GM12878 (cell line): ENCODE measurements at regions not wholly inside any gene's neighbourhood (a gene's known extent, or its start where the extent isn't known, plus 50 kb on each side); places are given as distances from the start of the nearest gene placed in this dataset.

Experiments used
- ATAC-seq: fragments of 200-7000 bp; cut with Tn5 transposase; 3 replicates; pipeline ENCODE4 v1.9.1; 2020; ENCODE audit warnings: mild to moderate bottlenecking, moderate library complexity
- BruUV-seq: library from RNA; stranded (reverse); fragments of 400-500 nt; replicated peaks from 2 replicates; lab custom pipeline; 2021; lab: Mats Ljungman, UMichigan
- CTCF ChIA-PET: fragments of 300-600 bp; sonication (Branson Sonifier 250); formaldehyde crosslinking; extraction: SDS; loops from one replicate; lab custom pipeline; 2021; ENCODE audit warnings: inconsistent platforms; lab: Yijun Ruan, JAX
- POLR2A ChIA-PET: fragments of 350-600 bp; formaldehyde crosslinking; extraction: SDS; loops from one replicate; lab custom pipeline; 2021; ENCODE audit warnings: inconsistent platforms; lab: Charles Lee
- RAD21 ChIA-PET: fragments of 300-600 bp; sonication (Branson Sonifier 250); formaldehyde crosslinking; loops from one replicate; lab custom pipeline; 2023; ENCODE audit warnings: antibody characterized with exemption; ENCODE audit not compliant: unreplicated experiment; lab: Charles Lee
- SMC1A ChIA-PET: fragments of 300-600 bp; sonication (Branson Sonifier 250); formaldehyde crosslinking; loops from one replicate; lab custom pipeline; 2023; ENCODE audit not compliant: unreplicated experiment, uncharacterized antibody; lab: Charles Lee
- DNase-seq: peaks from one replicate; pipeline ENCODE4 v3.0.0-alpha.2; 2011; ENCODE audit warnings: low read depth, low spot score
- FAIRE-seq: peaks from 3 replicates; lab custom pipeline; 2011; peaks lifted over from hg19 to GRCh38; lab: Jason Lieb, UNC
- H2AFZ ChIP-seq: 2 replicates; pipeline ENCODE4 v1.6.0; 2011; ENCODE audit warnings: low read depth, low read length, control low read depth; ENCODE audit not compliant: control insufficient read depth
- H3K27ac ChIP-seq: 2 replicates; pipeline ENCODE4 v1.5.1; 2011; ENCODE audit warnings: control low read depth; ENCODE audit not compliant: control insufficient read depth, insufficient read depth
- H3K27me3 ChIP-seq, 2 experiments: replicated peaks in 1 of 2; 2 replicates each; pipeline versions ENCODE4 v1.6.0 to v1.6.1; 2011; ENCODE audit warnings: low read length in 1 of 2; ENCODE audit not compliant: control insufficient read depth in 2 of 2, insufficient read depth in 2 of 2
- H3K36me3 ChIP-seq, 2 experiments: 2 replicates each; pipeline ENCODE4 v1.5.1; 2011; ENCODE audit warnings: low read length in 1 of 2; ENCODE audit not compliant: control insufficient read depth in 2 of 2, insufficient read depth in 2 of 2
- H3K4me1 ChIP-seq: 2 replicates; pipeline ENCODE4 v1.6.1; 2011; ENCODE audit warnings: mild to moderate bottlenecking, low read length, moderate library complexity, mixed read lengths; ENCODE audit not compliant: control insufficient read depth, insufficient read depth
- H3K4me2 ChIP-seq: 2 replicates; pipeline ENCODE4 v1.6.0; 2011; ENCODE audit warnings: control low read depth; ENCODE audit not compliant: control insufficient read depth, insufficient read depth
- H3K4me3 ChIP-seq: fragments of 200-600 bp; sonication (generic); 2 replicates; pipeline ENCODE4 v1.5.1; 2016
- H3K79me2 ChIP-seq: 2 replicates; pipeline ENCODE4 v1.6.0; 2011; ENCODE audit warnings: low read length; ENCODE audit not compliant: control insufficient read depth, insufficient read depth
- H3K9ac ChIP-seq: 2 replicates; pipeline ENCODE4 v1.8.0; 2011; ENCODE audit warnings: low read length, control low read depth, mixed read lengths; ENCODE audit not compliant: control insufficient read depth, insufficient read depth
- H3K9me3 ChIP-seq: replicated peaks from 3 replicates; pipeline ENCODE4 v1.5.1; 2011; ENCODE audit warnings: mild to moderate bottlenecking, low read length; ENCODE audit not compliant: control insufficient read depth, insufficient read depth
- H4K20me1 ChIP-seq: 2 replicates; pipeline ENCODE4 v1.6.0; 2011; ENCODE audit not compliant: control insufficient read depth, insufficient read depth
- BMI1 ChIP-seq: fragments of 450-650 bp; IDR thresholded peaks from 2 replicates; pipeline ENCODE4 v1.6.1; 2016; ENCODE audit warnings: mild to moderate bottlenecking, moderate library complexity, borderline replicate concordance
- CBX5 ChIP-seq: sonication (generic); IDR thresholded peaks from 2 replicates; pipeline ENCODE4 v1.6.1; 2016; ENCODE audit warnings: low read depth, moderate library complexity, mild to moderate bottlenecking, inconsistent platforms
- FOS ChIP-seq: IDR thresholded peaks from 3 replicates; pipeline ENCODE4 v1.6.1; 2011; ENCODE audit warnings: borderline replicate concordance; ENCODE audit not compliant: insufficient read length; ENCODE audit errors: extremely low read depth
- GABPA ChIP-seq: IDR thresholded peaks from 2 replicates; pipeline ENCODE4 v1.6.1; 2014; ENCODE audit warnings: antibody characterized with exemption, low read depth, mild to moderate bottlenecking, inconsistent platforms
- HDAC2 ChIP-seq: fragments of 200-600 bp; sonication (generic); IDR thresholded peaks from 2 replicates; pipeline ENCODE4 v1.6.1; 2017
- HDAC6 ChIP-seq: fragments of 200-600 bp; sonication (generic); IDR thresholded peaks from one replicate; pipeline ENCODE4 v1.8.0; 2017; ENCODE audit warnings: antibody characterized with exemption; ENCODE audit not compliant: unreplicated experiment
- IKZF1 ChIP-seq: fragments of 450-650 bp; conservative IDR thresholded peaks from 2 replicates; pipeline ENCODE4 v1.6.1; 2017; ENCODE audit warnings: antibody characterized with exemption, mild to moderate bottlenecking
- KDM1A ChIP-seq: fragments of 200-600 bp; sonication (generic); IDR thresholded peaks from 2 replicates; pipeline ENCODE4 v1.6.1; 2016; ENCODE audit warnings: borderline replicate concordance
- MTA2 ChIP-seq: fragments of 450-650 bp; IDR thresholded peaks from 2 replicates; pipeline ENCODE4 v1.6.1; 2016; ENCODE audit warnings: low read depth, mild to moderate bottlenecking, moderate library complexity
- MYC ChIP-seq: IDR thresholded peaks from 2 replicates; pipeline ENCODE4 v1.6.1; 2011; ENCODE audit warnings: mild to moderate bottlenecking, low read length, moderate library complexity, inconsistent platforms; ENCODE audit not compliant: insufficient read depth, insufficient replicate concordance, insufficient read length, severe bottlenecking
- RAD51 ChIP-seq: fragments of 450-650 bp; IDR thresholded peaks from 2 replicates; pipeline ENCODE4 v1.6.1; 2016; ENCODE audit warnings: moderate library complexity, mild to moderate bottlenecking, inconsistent platforms
- SIX5 ChIP-seq: IDR thresholded peaks from 2 replicates; pipeline ENCODE4 v1.6.1; 2011; ENCODE audit warnings: mild to moderate bottlenecking, low read depth, low read length, moderate library complexity; ENCODE audit not compliant: severe bottlenecking
- SMAD5 ChIP-seq: IDR thresholded peaks from 2 replicates; pipeline ENCODE4 v1.6.1; 2016; ENCODE audit warnings: antibody characterized with exemption, low read depth
- SMC3 ChIP-seq: IDR thresholded peaks from 2 replicates; pipeline ENCODE4 v1.6.1; 2011; ENCODE audit warnings: low read length, improper control_type of control experiment, borderline replicate concordance
- SP1 ChIP-seq: IDR thresholded peaks from one replicate; pipeline ENCODE4 v1.6.1; 2011; ENCODE audit warnings: low read depth, low read length
- SREBF2 ChIP-seq: IDR thresholded peaks from 2 replicates; pipeline ENCODE4 v1.6.1; 2012; ENCODE audit warnings: mild to moderate bottlenecking, low read length
- SUPT20H ChIP-seq: IDR thresholded peaks from 2 replicates; pipeline ENCODE4 v1.6.1; 2011; ENCODE audit warnings: low read depth, mild to moderate bottlenecking, low read length, moderate library complexity, borderline replicate concordance; ENCODE audit not compliant: control insufficient read depth
- TBL1XR1 ChIP-seq: IDR thresholded peaks from 2 replicates; pipeline ENCODE4 v1.6.1; 2012; ENCODE audit warnings: low read depth, low read length, improper control_type of control experiment
- ZNF384 ChIP-seq: IDR thresholded peaks from 2 replicates; pipeline ENCODE4 v1.6.1; 2012; ENCODE audit warnings: low read depth, mild to moderate bottlenecking, low read length, improper control_type of control experiment, borderline replicate concordance
- WGBS: methylation state at CpG from one replicate; pipeline ENCODE4 v1.1.6; 2016; ENCODE audit warnings: low lambda C conversion rate; ENCODE audit not compliant: insufficient replicate concordance, insufficient coverage; ENCODE audit errors: missing lambda C conversion rate; 5-methylcytosine and 5-hydroxymethylcytosine counted together
- in situ Hi-C: fragments of 300-500 bp; cut with MboI; formaldehyde crosslinking; loops from 9 replicates; pipeline ENCODE4 v1.14.3; 2018; ENCODE audit warnings: mixed read lengths
- intact Hi-C: fragments of 100-400 bp; cut with micrococcal nuclease; formaldehyde crosslinking; loops from one replicate; pipeline ENCODE4 v1.14.2; 2022; ENCODE audit not compliant: unreplicated experiment
- TF ChIP-seq, protein P1 (sequence below): fragments of 450-650 bp; IDR thresholded peaks from 2 replicates; pipeline ENCODE4 v1.6.1; 2016; ENCODE audit warnings: mild to moderate bottlenecking

DNA sequence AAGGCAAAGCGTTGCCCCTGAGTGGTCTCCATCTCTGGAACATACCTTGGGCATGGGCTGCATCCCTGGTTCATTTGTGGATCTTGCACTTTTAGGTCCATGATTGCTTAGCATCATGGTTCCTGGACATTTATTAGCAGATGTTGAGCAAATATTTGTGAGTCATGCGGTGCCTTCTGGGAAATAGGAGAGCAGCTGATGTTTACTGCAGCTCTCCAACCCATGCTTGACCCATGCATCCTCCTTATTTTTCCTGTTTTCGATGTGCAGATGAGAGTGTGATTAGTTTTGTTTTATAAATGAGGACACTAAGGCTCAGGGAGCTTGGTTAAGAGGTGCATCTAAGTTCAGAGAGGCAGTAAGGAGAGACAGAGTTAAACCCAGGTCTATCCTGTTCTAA is 253.7 kb downstream of the ICE1 start (continued):
- TF ChIP-seq TBL1XR1 (no peak), MTA2 (no peak), SMAD5 (no peak), FOS (no peak), CBX5 (no peak), KDM1A (no peak), SREBF2 (no peak), HDAC2 (no peak)
- TF ChIP-seq, protein P1, sequence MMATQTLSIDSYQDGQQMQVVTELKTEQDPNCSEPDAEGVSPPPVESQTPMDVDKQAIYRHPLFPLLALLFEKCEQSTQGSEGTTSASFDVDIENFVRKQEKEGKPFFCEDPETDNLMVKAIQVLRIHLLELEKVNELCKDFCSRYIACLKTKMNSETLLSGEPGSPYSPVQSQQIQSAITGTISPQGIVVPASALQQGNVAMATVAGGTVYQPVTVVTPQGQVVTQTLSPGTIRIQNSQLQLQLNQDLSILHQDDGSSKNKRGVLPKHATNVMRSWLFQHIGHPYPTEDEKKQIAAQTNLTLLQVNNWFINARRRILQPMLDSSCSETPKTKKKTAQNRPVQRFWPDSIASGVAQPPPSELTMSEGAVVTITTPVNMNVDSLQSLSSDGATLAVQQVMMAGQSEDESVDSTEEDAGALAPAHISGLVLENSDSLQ, result no peak

DNA sequence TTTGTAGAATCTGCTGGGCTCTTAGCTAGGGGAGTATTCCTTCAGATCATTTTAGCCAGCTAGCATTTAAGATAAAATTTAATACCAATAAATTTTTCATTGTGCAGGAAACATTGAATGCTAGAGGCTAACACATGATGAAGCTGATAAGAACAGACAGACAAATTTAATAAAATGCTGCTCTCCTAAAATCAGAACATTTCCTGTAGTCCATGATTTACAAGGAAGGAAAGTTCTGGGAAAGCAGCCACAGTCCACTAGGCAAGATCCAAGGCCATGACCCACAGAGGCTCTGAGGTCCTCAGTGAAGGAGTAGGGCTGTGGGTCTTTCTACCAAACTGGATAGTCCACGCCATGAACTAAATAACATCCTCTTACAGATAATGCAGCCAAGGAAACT is 253.0 kb downstream of the ICE1 start:
- no peak overlapping the region for H3K4me3 ChIP-seq
- DNase-seq (no peak), FAIRE-seq (no peak), ATAC-seq (no peak)
- no peaks in the 10 kb centered on the region for H3K4me1 ChIP-seq
- TF ChIP-seq IKZF1, result no peak
- TF ChIP-seq SIX5, result no peak
- no peak for TF ChIP-seq GABPA
- no peak for TF ChIP-seq ZNF384
- no peak for TF ChIP-seq MYC
- no peak for TF ChIP-seq RAD51
- TF ChIP-seq BMI1, result no peak
- TF ChIP-seq SP1, result no peak
- TF ChIP-seq SMC3, result no peak
- TF ChIP-seq HDAC6, result no peak
- no peak for TF ChIP-seq SUPT20H
- ChIA-PET POLR2A (no interaction called here), RAD21 (no interaction called here), CTCF (no interaction called here), SMC1A (interaction anchor here (0.7 kb wide), 1 partner anchor 210 kb away, joined by 3 read pairs; no protein-coding TSS in a partner anchor)
- in situ Hi-C loops (no loop called here), intact Hi-C loops (no loop called here)
- 0% methylated on average over 1 of the region's 1 CpG for WGBS
- no peaks in the 10 kb centered on the region for H3K27me3 ChIP-seq
- H3K9me3 ChIP-seq, result no peaks in the 10 kb centered on the region; the same call in 2 of the 3 replicates
- BruUV-seq, result no TSS peak
- no peaks in the 10 kb centered on the region for H3K36me3 ChIP-seq
- H4K20me1 ChIP-seq, result no peaks in the 10 kb centered on the region
- H2AFZ ChIP-seq, result no peak overlapping the region
- H3K4me2 ChIP-seq, result no peak overlapping the region
- no peak overlapping the region for H3K9ac ChIP-seq
- H3K27ac ChIP-seq, result no peak overlapping the region
- H3K79me2 ChIP-seq, result no peaks in the 10 kb centered on the region
